ENCODE measurements at regions not wholly inside any gene's neighbourhood (a gene's known extent, or its start where the extent isn't known, plus 50 kb on each side); places are given as distances from the start of the nearest gene placed in this dataset.

DNA sequence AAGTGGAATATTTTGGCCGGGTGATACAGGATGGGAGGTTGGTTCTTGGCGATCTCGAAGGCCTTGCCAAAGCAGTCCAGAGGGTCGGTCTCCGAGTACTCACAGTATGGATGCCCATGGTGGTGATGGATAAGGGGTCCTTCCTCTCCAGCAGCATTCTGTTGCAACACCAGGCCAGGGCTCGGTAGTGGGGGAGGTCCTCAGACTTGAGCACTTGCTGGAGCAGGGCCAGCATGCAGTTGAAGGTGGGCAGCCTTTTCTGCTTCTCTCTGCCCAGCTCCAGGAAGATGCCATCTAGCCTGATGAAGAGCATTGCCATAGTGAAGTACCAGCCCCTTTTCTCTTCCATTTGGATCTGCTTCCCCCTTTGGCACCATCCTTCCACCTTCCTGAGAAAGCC lies 99.4 kb upstream of the MCHR2 start:
- TF ChIP-seq, protein P1, sequence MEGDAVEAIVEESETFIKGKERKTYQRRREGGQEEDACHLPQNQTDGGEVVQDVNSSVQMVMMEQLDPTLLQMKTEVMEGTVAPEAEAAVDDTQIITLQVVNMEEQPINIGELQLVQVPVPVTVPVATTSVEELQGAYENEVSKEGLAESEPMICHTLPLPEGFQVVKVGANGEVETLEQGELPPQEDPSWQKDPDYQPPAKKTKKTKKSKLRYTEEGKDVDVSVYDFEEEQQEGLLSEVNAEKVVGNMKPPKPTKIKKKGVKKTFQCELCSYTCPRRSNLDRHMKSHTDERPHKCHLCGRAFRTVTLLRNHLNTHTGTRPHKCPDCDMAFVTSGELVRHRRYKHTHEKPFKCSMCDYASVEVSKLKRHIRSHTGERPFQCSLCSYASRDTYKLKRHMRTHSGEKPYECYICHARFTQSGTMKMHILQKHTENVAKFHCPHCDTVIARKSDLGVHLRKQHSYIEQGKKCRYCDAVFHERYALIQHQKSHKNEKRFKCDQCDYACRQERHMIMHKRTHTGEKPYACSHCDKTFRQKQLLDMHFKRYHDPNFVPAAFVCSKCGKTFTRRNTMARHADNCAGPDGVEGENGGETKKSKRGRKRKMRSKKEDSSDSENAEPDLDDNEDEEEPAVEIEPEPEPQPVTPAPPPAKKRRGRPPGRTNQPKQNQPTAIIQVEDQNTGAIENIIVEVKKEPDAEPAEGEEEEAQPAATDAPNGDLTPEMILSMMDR (conservative IDR thresholded peaks at IDR 0.05) = no peak

GRCh38 chr6:100088009-100088408 lies 94.0 kb upstream of the MCHR2 start:
- TF ChIP-seq, protein P1 (conservative IDR thresholded peaks at IDR 0.05) = no peak
- H3K27ac ChIP-seq = no peak overlapping the region

More for the DNA sequence above, 99.4 kb upstream of the MCHR2 start:
- H3K27ac ChIP-seq = no peak overlapping the region

GRCh38 chr6:100084991-100085364 lies 91.0 kb upstream of the MCHR2 start:
- no peak overlapping the region for H3K27ac ChIP-seq
- TF ChIP-seq, protein P1 (conservative IDR thresholded peaks at IDR 0.05) = no peak

GRCh38 chr6:100084316-100084990 lies 90.4 kb upstream of the MCHR2 start:
- no peak overlapping the region for H3K27ac ChIP-seq
- TF ChIP-seq, protein P1 (conservative IDR thresholded peaks at IDR 0.05) = no peak

GRCh38 chr6:100078509-100078908 lies 84.5 kb upstream of the MCHR2 start:
- TF ChIP-seq, protein P1 (conservative IDR thresholded peaks at IDR 0.05) = peak; percentile 83

DNA sequence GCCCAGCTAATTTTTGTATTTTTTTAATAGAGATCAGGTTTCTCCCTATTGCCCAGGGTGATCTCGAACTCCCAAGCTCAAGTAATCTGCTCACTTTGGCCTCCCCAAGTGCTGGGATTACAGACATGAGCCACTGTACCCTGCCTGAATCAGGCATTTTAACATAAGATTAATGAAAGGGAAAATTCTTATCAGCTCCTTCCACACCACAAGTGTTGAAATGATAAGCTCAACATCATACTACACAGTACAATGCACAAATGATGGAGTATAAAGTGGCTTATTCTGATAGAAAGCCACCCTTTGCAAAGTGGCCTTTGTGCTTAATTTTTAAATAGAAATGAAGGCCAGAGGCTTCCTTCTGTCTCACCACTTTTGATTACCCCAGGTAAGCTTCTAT lies 71.3 kb upstream of the MCHR2 start:
- TF ChIP-seq, protein P1 (conservative IDR thresholded peaks at IDR 0.05) = no peak
- no peak overlapping the region for H3K27ac ChIP-seq

More at GRCh38 chr6:100078509-100078908, 84.5 kb upstream of the MCHR2 start:
- H3K27ac ChIP-seq = no peak overlapping the region

- no peak overlapping the region for H3K27ac ChIP-seq
- TF ChIP-seq, protein P1 (conservative IDR thresholded peaks at IDR 0.05) = no peak
These were observed 68.6 kb upstream of the MCHR2 start for GRCh38 chr6:100062621-100063020.

Measured in VCaP (cell line).